SU-DHL-6 (cell line): ENCODE measurements at regions not wholly inside any gene's neighbourhood (a gene's known extent, or its start where the extent isn't known, plus 50 kb on each side); places are given as distances from the start of the nearest gene placed in this dataset.

Experiments used
- CTCF ChIP-seq: fragments of 200-600 bp; sonication (generic); IDR thresholded peaks from one replicate; pipeline ENCODE4 v1.5.1; 2017; ENCODE audit warnings: antibody characterized with exemption, mild to moderate bottlenecking, low read length, moderate library complexity; ENCODE audit not compliant: insufficient read depth, poor library complexity, severe bottlenecking
- EZH2phosphoT487 ChIP-seq: fragments of 200-600 bp; sonication (generic), shearing (Covaris generic); conservative IDR thresholded peaks from 2 replicates; pipeline ENCODE4 v1.6.1; 2018; ENCODE audit warnings: mild to moderate bottlenecking, antibody characterized with exemption, low read length, moderate library complexity, mixed read lengths

- TF ChIP-seq CTCF = no peak
- TF ChIP-seq EZH2phosphoT487 = no peak
Observed at GRCh38 chr13:85519363-85519762, 279.9 kb downstream of the SLITRK6 start.
